ENCODE measurements at regions not wholly inside any gene's neighbourhood (a gene's known extent, or its start where the extent isn't known, plus 50 kb on each side); places are given as distances from the start of the nearest gene placed in this dataset.

DNA sequence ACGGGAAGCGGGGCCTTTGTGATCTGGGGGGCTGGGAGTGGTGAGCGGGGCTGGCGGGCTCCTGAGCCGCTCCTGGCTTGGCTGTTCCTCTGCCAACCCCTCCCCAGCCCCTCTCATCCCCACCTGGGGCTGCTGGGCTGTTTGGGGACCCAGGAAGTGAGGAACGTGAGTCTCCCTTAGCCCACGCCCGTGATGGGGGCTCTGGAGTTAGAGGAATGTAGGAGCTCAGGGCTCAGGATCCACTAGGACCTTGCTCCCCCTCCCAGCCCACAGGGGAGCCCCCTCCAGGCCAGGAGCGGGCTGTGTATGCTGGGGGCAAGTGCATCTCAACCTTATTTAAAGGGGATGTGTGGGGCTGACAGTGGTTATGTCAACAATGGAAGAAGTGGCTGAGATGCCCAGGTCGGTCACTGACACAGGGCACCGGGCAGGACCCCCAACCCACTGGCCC is 134.1 kb downstream of the URI1 start:
- no peak overlapping the region for H3K4me3 ChIP-seq (ENCODE audit: low read depth, low read length)
- no peak for DNase-seq (ENCODE audit: low read depth, low spot score)
- TF ChIP-seq CTCF (IDR thresholded peaks at IDR 0.05; ENCODE audit: insufficient read depth, low read length, missing control alignments) = no peak
- ChIA-PET CTCF (no interaction called here), POLR2A (no interaction called here)

DNA sequence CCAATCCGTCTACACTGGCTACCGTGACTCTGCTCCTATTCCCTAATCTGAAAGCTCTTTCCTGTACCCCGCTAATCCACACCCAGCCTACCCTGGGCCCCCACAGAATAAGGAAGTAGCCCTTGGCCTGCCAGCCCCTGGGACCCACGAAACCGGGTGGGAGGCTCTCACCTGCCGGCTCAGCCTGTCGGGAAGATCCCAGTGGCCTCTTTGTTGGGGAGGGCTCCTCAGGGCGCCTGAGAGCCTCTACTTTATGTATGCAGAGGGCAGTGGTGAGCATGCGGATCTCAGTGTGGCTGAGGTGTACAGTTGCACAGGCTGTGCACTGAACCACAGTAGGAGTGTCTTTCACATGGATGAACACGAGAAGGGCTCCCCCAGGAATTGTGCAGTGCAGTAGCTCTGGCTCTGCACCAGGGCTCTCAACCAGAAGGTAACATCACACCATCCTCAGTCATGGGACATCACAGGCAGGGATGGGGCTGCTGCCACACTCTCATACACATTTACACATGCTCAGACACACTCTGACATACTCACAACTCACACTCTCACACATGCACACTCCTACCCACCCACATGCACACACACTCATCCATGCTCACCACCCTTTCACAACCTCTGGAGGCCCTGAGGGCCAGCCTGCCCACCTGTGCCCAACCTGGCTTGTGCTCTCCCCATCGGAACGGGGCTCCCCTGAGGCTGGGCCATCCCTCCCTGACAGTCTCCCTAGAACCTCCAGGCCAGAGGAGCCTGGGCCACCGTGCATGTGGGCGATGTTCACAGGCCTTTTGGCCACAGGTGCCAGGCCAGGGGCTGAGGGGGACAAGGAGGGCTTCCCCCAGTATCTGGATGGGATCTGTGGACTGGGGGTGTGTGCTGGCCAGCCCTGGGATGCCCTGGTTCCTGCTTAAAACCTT is 135.0 kb downstream of the URI1 start:
- no peak overlapping the region for H3K4me3 ChIP-seq (ENCODE audit: low read depth, low read length)
- no peak for TF ChIP-seq CTCF (IDR thresholded peaks at IDR 0.05; ENCODE audit: insufficient read depth, low read length, missing control alignments)
- CTCF ChIA-PET = no interaction called here
- POLR2A ChIA-PET = no interaction called here
- DNase-seq (ENCODE audit: low read depth, low spot score) = no peak

GRCh38 chr19:30077851-30078355 is 135.9 kb downstream of the URI1 start:
- ChIA-PET POLR2A (no interaction called here), CTCF (no interaction called here)
- no peak overlapping the region for H3K4me3 ChIP-seq (ENCODE audit: low read depth, low read length)
- no peak for TF ChIP-seq CTCF (IDR thresholded peaks at IDR 0.05; ENCODE audit: insufficient read depth, low read length, missing control alignments)
- DNase-seq (ENCODE audit: low read depth, low spot score) = no peak

DNA sequence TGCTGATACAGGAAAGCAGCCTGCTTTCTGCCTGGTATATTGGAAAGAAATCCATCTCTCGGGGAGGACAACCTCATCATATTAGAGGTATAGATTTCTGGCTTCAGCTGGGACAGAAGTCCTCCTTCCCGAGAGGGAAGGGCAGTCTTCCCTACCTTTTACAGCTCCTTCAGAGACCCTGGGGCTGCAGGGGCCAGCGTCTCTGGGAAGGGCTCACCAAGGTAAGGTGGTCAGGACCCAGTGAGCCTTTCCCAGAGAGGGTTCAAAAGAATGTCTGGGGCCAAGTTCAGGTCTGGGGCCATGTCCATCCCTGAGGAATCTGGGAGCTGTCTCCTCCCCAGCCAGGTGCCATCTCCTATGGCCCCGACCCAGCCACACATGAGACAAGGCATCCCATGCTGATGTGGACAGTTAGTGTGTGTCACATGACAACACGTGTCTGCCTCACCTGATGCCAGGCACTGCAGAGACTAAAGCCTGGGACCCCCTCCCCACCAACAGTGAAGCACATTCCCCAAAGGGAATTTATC is 136.4 kb downstream of the URI1 start:
- no peak for TF ChIP-seq CTCF (IDR thresholded peaks at IDR 0.05; ENCODE audit: insufficient read depth, low read length, missing control alignments)
- no peak overlapping the region for H3K4me3 ChIP-seq (ENCODE audit: low read depth, low read length)
- POLR2A ChIA-PET = no interaction called here
- DNase-seq (ENCODE audit: low read depth, low spot score) = no peak
- CTCF ChIA-PET = no interaction called here

DNA sequence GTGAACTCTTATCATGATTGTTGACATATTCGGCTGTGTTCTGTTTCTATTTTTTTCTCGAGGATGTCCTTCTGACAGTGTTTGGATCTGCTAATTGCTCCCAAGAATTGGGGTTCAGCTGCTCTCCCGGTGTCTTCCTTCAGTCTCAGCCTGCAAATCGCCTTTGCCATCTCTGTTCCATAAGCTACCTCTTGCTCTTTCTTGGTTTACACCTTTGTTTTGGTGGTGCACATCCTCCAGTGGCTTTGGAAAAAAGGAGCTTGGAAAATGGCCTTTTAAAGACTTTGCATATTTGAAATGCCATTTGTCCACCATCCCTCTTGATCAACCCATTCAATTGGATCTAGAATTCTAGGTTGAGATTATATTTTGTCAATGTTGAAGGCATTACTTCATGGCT is 137.2 kb downstream of the URI1 start:
- CTCF ChIA-PET = no interaction called here

More for the DNA sequence above, 137.2 kb downstream of the URI1 start:
- POLR2A ChIA-PET = no interaction called here
- no peak for TF ChIP-seq CTCF (IDR thresholded peaks at IDR 0.05; ENCODE audit: insufficient read depth, low read length, missing control alignments)
- DNase-seq (ENCODE audit: low read depth, low spot score) = no peak
- H3K4me3 ChIP-seq (ENCODE audit: low read depth, low read length) = no peak overlapping the region
